ENCODE measurements at regions not wholly inside any gene's neighbourhood (a gene's known extent, or its start where the extent isn't known, plus 50 kb on each side); places are given as distances from the start of the nearest gene placed in this dataset.

DNA sequence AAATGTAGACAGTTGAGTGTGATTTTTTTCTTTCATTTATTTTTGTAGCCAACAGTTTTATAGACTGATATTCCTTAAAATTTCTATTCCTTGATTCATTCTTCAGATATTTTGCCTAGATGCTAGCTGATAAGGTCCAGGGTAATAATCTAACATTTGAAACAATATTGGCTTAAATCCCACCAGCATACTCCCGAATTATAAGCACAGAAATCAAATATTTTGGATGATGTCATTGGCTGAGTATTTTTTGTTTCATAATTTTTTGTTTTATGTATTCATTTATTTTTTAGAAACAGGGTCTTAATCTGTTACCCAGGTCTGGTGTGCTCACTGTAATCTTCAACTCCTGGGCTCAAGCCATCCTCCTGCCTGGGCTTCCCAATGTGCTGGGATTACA, 88.4 kb downstream of the ISL1 start:
- TF ChIP-seq, protein P1, sequence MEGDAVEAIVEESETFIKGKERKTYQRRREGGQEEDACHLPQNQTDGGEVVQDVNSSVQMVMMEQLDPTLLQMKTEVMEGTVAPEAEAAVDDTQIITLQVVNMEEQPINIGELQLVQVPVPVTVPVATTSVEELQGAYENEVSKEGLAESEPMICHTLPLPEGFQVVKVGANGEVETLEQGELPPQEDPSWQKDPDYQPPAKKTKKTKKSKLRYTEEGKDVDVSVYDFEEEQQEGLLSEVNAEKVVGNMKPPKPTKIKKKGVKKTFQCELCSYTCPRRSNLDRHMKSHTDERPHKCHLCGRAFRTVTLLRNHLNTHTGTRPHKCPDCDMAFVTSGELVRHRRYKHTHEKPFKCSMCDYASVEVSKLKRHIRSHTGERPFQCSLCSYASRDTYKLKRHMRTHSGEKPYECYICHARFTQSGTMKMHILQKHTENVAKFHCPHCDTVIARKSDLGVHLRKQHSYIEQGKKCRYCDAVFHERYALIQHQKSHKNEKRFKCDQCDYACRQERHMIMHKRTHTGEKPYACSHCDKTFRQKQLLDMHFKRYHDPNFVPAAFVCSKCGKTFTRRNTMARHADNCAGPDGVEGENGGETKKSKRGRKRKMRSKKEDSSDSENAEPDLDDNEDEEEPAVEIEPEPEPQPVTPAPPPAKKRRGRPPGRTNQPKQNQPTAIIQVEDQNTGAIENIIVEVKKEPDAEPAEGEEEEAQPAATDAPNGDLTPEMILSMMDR (IDR thresholded peaks at IDR 0.05; ENCODE audit: partially characterized antibody, unreplicated experiment): no peak
- Mint-ChIP-seq H3K9me3 (ENCODE audit: unreplicated experiment) (no peaks in the 10 kb centered on the region), H3K4me1 (ENCODE audit: low read depth, unreplicated experiment) (no peaks in the 10 kb centered on the region), H3K36me3 (ENCODE audit: unreplicated experiment) (no peaks in the 10 kb centered on the region), H3K27ac (ENCODE audit: unreplicated experiment) (no peak overlapping the region), H3K27me3 (ENCODE audit: unreplicated experiment) (no peaks in the 10 kb centered on the region), H3K4me3 (ENCODE audit: unreplicated experiment) (no peak overlapping the region)
- no peak for DNase-seq

DNA sequence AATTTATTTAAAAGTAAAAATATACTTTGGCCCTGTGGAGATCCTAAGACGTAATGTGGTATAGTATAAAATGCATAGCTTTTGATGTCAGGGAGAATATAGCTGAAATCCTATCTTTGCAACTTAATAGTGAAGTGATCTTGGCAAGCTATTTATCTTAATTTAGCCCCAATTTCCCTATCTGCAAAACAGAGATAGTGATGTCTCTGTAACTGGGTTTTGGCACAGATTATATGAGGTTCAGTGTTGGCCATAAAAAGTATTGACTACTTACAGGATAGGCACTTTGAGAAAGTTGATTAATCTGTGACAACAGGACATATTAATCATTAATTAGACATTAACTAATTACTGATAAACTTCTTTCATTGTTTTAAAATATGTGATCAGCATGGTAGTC, 89.2 kb downstream of the ISL1 start:
- TF ChIP-seq, protein P1 (IDR thresholded peaks at IDR 0.05; ENCODE audit: partially characterized antibody, unreplicated experiment): no peak
- no peak overlapping the region for H3K27ac Mint-ChIP-seq (ENCODE audit: unreplicated experiment)
- H3K9me3 Mint-ChIP-seq (ENCODE audit: unreplicated experiment): no peaks in the 10 kb centered on the region
- DNase-seq: no peak
- no peak overlapping the region for H3K4me3 Mint-ChIP-seq (ENCODE audit: unreplicated experiment)
- no peaks in the 10 kb centered on the region for H3K36me3 Mint-ChIP-seq (ENCODE audit: unreplicated experiment)
- no peaks in the 10 kb centered on the region for H3K4me1 Mint-ChIP-seq (ENCODE audit: low read depth, unreplicated experiment)
- H3K27me3 Mint-ChIP-seq (ENCODE audit: unreplicated experiment): no peaks in the 10 kb centered on the region

DNA sequence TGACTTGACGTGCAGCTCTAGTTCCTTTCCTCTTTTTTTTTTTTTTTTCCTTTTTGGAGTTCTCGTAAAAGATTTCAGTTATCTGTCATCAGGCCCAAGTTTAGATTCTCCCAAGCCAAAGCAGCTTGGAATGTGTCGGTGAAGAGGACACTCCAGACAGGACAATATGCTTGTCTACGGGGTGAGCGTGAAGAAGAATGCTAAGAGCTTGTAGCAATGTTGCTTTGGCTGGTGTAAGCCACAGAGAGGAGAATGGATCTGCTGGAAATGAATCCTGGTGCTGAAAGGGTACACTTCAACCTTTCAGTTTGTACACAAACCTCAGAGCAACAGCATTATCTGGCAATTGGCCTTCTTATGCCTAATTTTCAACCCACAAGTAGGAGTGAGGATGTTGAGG, 92.4 kb downstream of the ISL1 start:
- Mint-ChIP-seq H3K9me3 (ENCODE audit: unreplicated experiment) (no peaks in the 10 kb centered on the region), H3K27me3 (ENCODE audit: unreplicated experiment) (no peaks in the 10 kb centered on the region), H3K27ac (ENCODE audit: unreplicated experiment) (no peak overlapping the region), H3K36me3 (ENCODE audit: unreplicated experiment) (no peaks in the 10 kb centered on the region), H3K4me3 (ENCODE audit: unreplicated experiment) (no peak overlapping the region), H3K4me1 (ENCODE audit: low read depth, unreplicated experiment) (no peaks in the 10 kb centered on the region)
- TF ChIP-seq, protein P1 (IDR thresholded peaks at IDR 0.05; ENCODE audit: partially characterized antibody, unreplicated experiment): no peak
- no peak for DNase-seq

DNA sequence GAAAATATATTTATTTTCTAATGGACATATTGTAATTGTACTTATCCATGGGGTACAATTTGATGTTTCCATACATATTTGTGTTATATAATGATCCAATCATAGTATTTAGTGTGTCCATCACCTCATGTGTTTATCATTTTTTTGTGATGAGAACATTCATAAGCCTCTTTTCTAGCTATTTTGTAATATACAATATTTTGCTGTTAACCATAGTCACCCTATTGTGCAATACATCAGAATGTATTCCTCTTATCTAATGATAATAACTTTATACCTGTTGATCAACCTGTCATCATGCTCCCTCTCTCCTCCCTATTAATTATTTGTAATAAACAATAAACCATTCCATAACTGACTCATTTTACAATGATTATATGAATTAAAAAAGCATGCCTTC, 93.2 kb downstream of the ISL1 start:
- H3K36me3 Mint-ChIP-seq (ENCODE audit: unreplicated experiment): no peaks in the 10 kb centered on the region
- TF ChIP-seq, protein P1 (IDR thresholded peaks at IDR 0.05; ENCODE audit: partially characterized antibody, unreplicated experiment): no peak
- H3K9me3 Mint-ChIP-seq (ENCODE audit: unreplicated experiment): no peaks in the 10 kb centered on the region
- no peak overlapping the region for H3K4me3 Mint-ChIP-seq (ENCODE audit: unreplicated experiment)
- H3K27me3 Mint-ChIP-seq (ENCODE audit: unreplicated experiment): no peaks in the 10 kb centered on the region
- no peak for DNase-seq
- H3K27ac Mint-ChIP-seq (ENCODE audit: unreplicated experiment): no peak overlapping the region
- no peaks in the 10 kb centered on the region for H3K4me1 Mint-ChIP-seq (ENCODE audit: low read depth, unreplicated experiment)

DNA sequence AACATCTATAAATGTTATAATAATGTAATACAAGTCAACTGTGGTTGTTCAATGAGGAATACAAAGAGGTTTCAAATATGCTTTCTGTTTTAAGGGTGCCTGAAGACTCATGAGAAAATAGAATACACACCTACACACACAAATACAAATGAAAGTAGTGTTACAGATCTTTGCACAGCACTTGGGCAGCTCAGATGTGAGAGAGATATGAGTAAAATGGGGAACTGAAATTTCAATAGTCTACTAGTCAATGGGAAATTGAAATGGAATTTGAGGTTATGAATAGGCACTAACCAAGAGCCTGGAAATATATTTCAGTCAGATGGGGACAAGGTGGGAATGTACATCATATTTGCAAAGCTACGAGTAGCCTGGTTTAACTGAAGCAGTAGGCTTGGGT, 96.6 kb downstream of the ISL1 start:
- Mint-ChIP-seq H3K27ac (ENCODE audit: unreplicated experiment) (no peak overlapping the region), H3K36me3 (ENCODE audit: unreplicated experiment) (no peaks in the 10 kb centered on the region), H3K27me3 (ENCODE audit: unreplicated experiment) (no peaks in the 10 kb centered on the region), H3K4me1 (ENCODE audit: low read depth, unreplicated experiment) (no peaks in the 10 kb centered on the region), H3K4me3 (ENCODE audit: unreplicated experiment) (no peak overlapping the region), H3K9me3 (ENCODE audit: unreplicated experiment) (no peaks in the 10 kb centered on the region)
- no peak for DNase-seq
- TF ChIP-seq, protein P1 (IDR thresholded peaks at IDR 0.05; ENCODE audit: partially characterized antibody, unreplicated experiment): no peak
